GM12878 (cell line): ENCODE measurements at regions not wholly inside any gene's neighbourhood (a gene's known extent, or its start where the extent isn't known, plus 50 kb on each side); places are given as distances from the start of the nearest gene placed in this dataset.

Experiments used
- ATAC-seq: fragments of 200-7000 bp; cut with Tn5 transposase; 3 replicates; pipeline ENCODE4 v1.9.1; 2020; ENCODE audit warnings: mild to moderate bottlenecking, moderate library complexity
- BruUV-seq: library from RNA; stranded (reverse); fragments of 400-500 nt; replicated peaks from 2 replicates; lab custom pipeline; 2021; lab: Mats Ljungman, UMichigan
- CTCF ChIA-PET: fragments of 300-600 bp; sonication (Branson Sonifier 250); formaldehyde crosslinking; extraction: SDS; loops from one replicate; lab custom pipeline; 2021; ENCODE audit warnings: inconsistent platforms; lab: Yijun Ruan, JAX
- POLR2A ChIA-PET: fragments of 350-600 bp; formaldehyde crosslinking; extraction: SDS; loops from one replicate; lab custom pipeline; 2021; ENCODE audit warnings: inconsistent platforms; lab: Charles Lee
- RAD21 ChIA-PET: fragments of 300-600 bp; sonication (Branson Sonifier 250); formaldehyde crosslinking; loops from one replicate; lab custom pipeline; 2023; ENCODE audit warnings: antibody characterized with exemption; ENCODE audit not compliant: unreplicated experiment; lab: Charles Lee
- SMC1A ChIA-PET: fragments of 300-600 bp; sonication (Branson Sonifier 250); formaldehyde crosslinking; loops from one replicate; lab custom pipeline; 2023; ENCODE audit not compliant: unreplicated experiment, uncharacterized antibody; lab: Charles Lee
- DNase-seq: peaks from one replicate; pipeline ENCODE4 v3.0.0-alpha.2; 2011; ENCODE audit warnings: low read depth, low spot score
- FAIRE-seq: peaks from 3 replicates; lab custom pipeline; 2011; peaks lifted over from hg19 to GRCh38; lab: Jason Lieb, UNC
- H2AFZ ChIP-seq: 2 replicates; pipeline ENCODE4 v1.6.0; 2011; ENCODE audit warnings: low read depth, low read length, control low read depth; ENCODE audit not compliant: control insufficient read depth
- H3K27ac ChIP-seq: 2 replicates; pipeline ENCODE4 v1.5.1; 2011; ENCODE audit warnings: control low read depth; ENCODE audit not compliant: control insufficient read depth, insufficient read depth
- H3K27me3 ChIP-seq, 2 experiments: replicated peaks in 1 of 2; 2 replicates each; pipeline versions ENCODE4 v1.6.0 to v1.6.1; 2011; ENCODE audit warnings: low read length in 1 of 2; ENCODE audit not compliant: control insufficient read depth in 2 of 2, insufficient read depth in 2 of 2
- H3K36me3 ChIP-seq, 2 experiments: 2 replicates each; pipeline ENCODE4 v1.5.1; 2011; ENCODE audit warnings: low read length in 1 of 2; ENCODE audit not compliant: control insufficient read depth in 2 of 2, insufficient read depth in 2 of 2
- H3K4me1 ChIP-seq: 2 replicates; pipeline ENCODE4 v1.6.1; 2011; ENCODE audit warnings: mild to moderate bottlenecking, low read length, moderate library complexity, mixed read lengths; ENCODE audit not compliant: control insufficient read depth, insufficient read depth
- H3K4me2 ChIP-seq: 2 replicates; pipeline ENCODE4 v1.6.0; 2011; ENCODE audit warnings: control low read depth; ENCODE audit not compliant: control insufficient read depth, insufficient read depth
- H3K4me3 ChIP-seq: fragments of 200-600 bp; sonication (generic); 2 replicates; pipeline ENCODE4 v1.5.1; 2016
- H3K79me2 ChIP-seq: 2 replicates; pipeline ENCODE4 v1.6.0; 2011; ENCODE audit warnings: low read length; ENCODE audit not compliant: control insufficient read depth, insufficient read depth
- H3K9ac ChIP-seq: 2 replicates; pipeline ENCODE4 v1.8.0; 2011; ENCODE audit warnings: low read length, control low read depth, mixed read lengths; ENCODE audit not compliant: control insufficient read depth, insufficient read depth
- H3K9me3 ChIP-seq: replicated peaks from 3 replicates; pipeline ENCODE4 v1.5.1; 2011; ENCODE audit warnings: mild to moderate bottlenecking, low read length; ENCODE audit not compliant: control insufficient read depth, insufficient read depth
- H4K20me1 ChIP-seq: 2 replicates; pipeline ENCODE4 v1.6.0; 2011; ENCODE audit not compliant: control insufficient read depth, insufficient read depth
- BCL11A ChIP-seq: IDR thresholded peaks from 2 replicates; pipeline ENCODE4 v1.6.1; 2011; ENCODE audit warnings: low read depth, low read length
- CHD2 ChIP-seq: IDR thresholded peaks from 2 replicates; pipeline ENCODE4 v1.6.1; 2011; ENCODE audit warnings: low read depth, low read length, improper control_type of control experiment, borderline replicate concordance
- IKZF1 ChIP-seq: fragments of 450-650 bp; conservative IDR thresholded peaks from 2 replicates; pipeline ENCODE4 v1.6.1; 2017; ENCODE audit warnings: antibody characterized with exemption, mild to moderate bottlenecking
- KAT2A ChIP-seq: conservative IDR thresholded peaks from 2 replicates; pipeline ENCODE4 v1.6.1; 2011; ENCODE audit warnings: low read depth, low read length; ENCODE audit not compliant: control insufficient read depth
- KDM1A ChIP-seq: fragments of 200-600 bp; sonication (generic); IDR thresholded peaks from 2 replicates; pipeline ENCODE4 v1.6.1; 2016; ENCODE audit warnings: borderline replicate concordance
- MEF2A ChIP-seq: IDR thresholded peaks from 2 replicates; pipeline ENCODE4 v1.6.1; 2011; ENCODE audit warnings: low read depth, mild to moderate bottlenecking, low read length, moderate library complexity; ENCODE audit not compliant: insufficient read depth
- NFXL1 ChIP-seq: fragments of 450-650 bp; IDR thresholded peaks from 2 replicates; pipeline ENCODE4 v1.6.1; 2017; ENCODE audit warnings: antibody characterized with exemption, mild to moderate bottlenecking, borderline replicate concordance
- SPI1 ChIP-seq: IDR thresholded peaks from 2 replicates; pipeline ENCODE4 v1.6.1; 2011; ENCODE audit warnings: low read depth, mild to moderate bottlenecking, low read length, moderate library complexity, borderline replicate concordance; ENCODE audit not compliant: insufficient read depth
- WRNIP1 ChIP-seq: IDR thresholded peaks from 2 replicates; pipeline ENCODE4 v1.6.1; 2011; ENCODE audit warnings: low read depth, low read length, improper control_type of control experiment, borderline replicate concordance
- ZNF622 ChIP-seq: fragments of 450-650 bp; IDR thresholded peaks from 2 replicates; pipeline ENCODE4 v1.6.1; 2017; ENCODE audit warnings: mild to moderate bottlenecking, inconsistent platforms
- WGBS: methylation state at CpG from one replicate; pipeline ENCODE4 v1.1.6; 2016; ENCODE audit warnings: low lambda C conversion rate; ENCODE audit not compliant: insufficient replicate concordance, insufficient coverage; ENCODE audit errors: missing lambda C conversion rate; 5-methylcytosine and 5-hydroxymethylcytosine counted together
- in situ Hi-C: fragments of 300-500 bp; cut with MboI; formaldehyde crosslinking; loops from 9 replicates; pipeline ENCODE4 v1.14.3; 2018; ENCODE audit warnings: mixed read lengths
- intact Hi-C: fragments of 100-400 bp; cut with micrococcal nuclease; formaldehyde crosslinking; loops from one replicate; pipeline ENCODE4 v1.14.2; 2022; ENCODE audit not compliant: unreplicated experiment
- TF ChIP-seq, protein P1 (sequence below): fragments of 150-350 bp; IDR thresholded peaks from 2 replicates; pipeline ENCODE4 v1.6.1; 2014; ENCODE audit warnings: mild to moderate bottlenecking, low read depth, low read length
- TF ChIP-seq, protein P2 (sequence below): IDR thresholded peaks from 2 replicates; pipeline ENCODE4 v1.6.1; 2012; ENCODE audit warnings: low read depth, low read length, improper control_type of control experiment
- TF ChIP-seq, protein P3 (sequence below): IDR thresholded peaks from 2 replicates; pipeline ENCODE4 v1.6.1; 2011; ENCODE audit warnings: borderline replicate concordance, low read depth, mild to moderate bottlenecking, moderate library complexity, mixed read lengths, low read length; ENCODE audit not compliant: insufficient read depth; ENCODE audit errors: extremely low read length

DNA sequence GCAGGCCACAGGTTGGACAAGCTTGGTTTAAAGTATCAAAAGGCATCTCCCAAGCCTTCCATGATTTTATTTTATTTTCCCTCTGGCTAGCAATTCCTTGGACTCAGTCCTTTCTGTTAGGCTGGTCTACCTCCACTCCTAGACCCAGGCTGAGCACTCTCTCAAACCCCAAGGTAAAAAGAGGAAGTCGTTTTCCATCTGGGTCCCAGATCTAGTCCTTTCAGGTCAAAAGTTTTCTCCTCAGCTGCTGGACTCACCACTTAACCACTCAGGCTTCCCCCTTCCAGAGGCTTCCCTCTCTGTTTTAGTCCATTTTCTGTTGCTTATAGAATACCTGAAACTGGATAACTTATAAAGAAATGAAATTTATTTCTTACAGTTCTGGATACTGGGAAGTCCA, 252.3 kb upstream of the MKLN1 start:
- Histone ChIP-seq H4K20me1 (no peaks in the 10 kb centered on the region), H3K4me3 (no peak overlapping the region), H3K9me3 (no peaks in the 10 kb centered on the region), H2AFZ (no peak overlapping the region), H3K27ac (no peak overlapping the region), H3K4me1 (no peaks in the 10 kb centered on the region), H3K9ac (no peak overlapping the region), H3K79me2 (no peaks in the 10 kb centered on the region; the same call in none of the 2 replicates), H3K27me3 (no peaks in the 10 kb centered on the region), H3K4me2 (no peak overlapping the region), H3K36me3 (peaks cover 4 to 7% of the 10 kb centered on the region in 2 experiments)
- ATAC-seq (no peak), DNase-seq (no peak), FAIRE-seq (no peak)
- ChIA-PET SMC1A (interaction anchor here (0.7 to 1.4 kb wide), 2 partner anchors 12 to 17 kb away, joined by 3 read pairs; no protein-coding TSS in a partner anchor), RAD21 (no interaction called here), CTCF (interaction anchor here (0.9 to 1.3 kb wide), 3 partner anchors 178 to 349 kb away, joined by 3 to 5 read pairs (median 3); no protein-coding TSS in a partner anchor), POLR2A (interaction anchor here (1.6 kb wide), 1 partner anchor 48 kb away, joined by 6 read pairs; no protein-coding TSS in a partner anchor)
- in situ Hi-C loops, result no loop called here
- TF ChIP-seq, protein P1, sequence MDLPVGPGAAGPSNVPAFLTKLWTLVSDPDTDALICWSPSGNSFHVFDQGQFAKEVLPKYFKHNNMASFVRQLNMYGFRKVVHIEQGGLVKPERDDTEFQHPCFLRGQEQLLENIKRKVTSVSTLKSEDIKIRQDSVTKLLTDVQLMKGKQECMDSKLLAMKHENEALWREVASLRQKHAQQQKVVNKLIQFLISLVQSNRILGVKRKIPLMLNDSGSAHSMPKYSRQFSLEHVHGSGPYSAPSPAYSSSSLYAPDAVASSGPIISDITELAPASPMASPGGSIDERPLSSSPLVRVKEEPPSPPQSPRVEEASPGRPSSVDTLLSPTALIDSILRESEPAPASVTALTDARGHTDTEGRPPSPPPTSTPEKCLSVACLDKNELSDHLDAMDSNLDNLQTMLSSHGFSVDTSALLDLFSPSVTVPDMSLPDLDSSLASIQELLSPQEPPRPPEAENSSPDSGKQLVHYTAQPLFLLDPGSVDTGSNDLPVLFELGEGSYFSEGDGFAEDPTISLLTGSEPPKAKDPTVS, result no peak
- TF ChIP-seq MEF2A, result no peak
- TF ChIP-seq SPI1, result peak; percentile 66; the same call in 1 of the 2 replicates
- TF ChIP-seq KDM1A, result no peak
- 11% methylated on average over 1 of the region's 1 CpG for WGBS
- no TSS peak for BruUV-seq
- intact Hi-C loops, result no loop called here

DNA sequence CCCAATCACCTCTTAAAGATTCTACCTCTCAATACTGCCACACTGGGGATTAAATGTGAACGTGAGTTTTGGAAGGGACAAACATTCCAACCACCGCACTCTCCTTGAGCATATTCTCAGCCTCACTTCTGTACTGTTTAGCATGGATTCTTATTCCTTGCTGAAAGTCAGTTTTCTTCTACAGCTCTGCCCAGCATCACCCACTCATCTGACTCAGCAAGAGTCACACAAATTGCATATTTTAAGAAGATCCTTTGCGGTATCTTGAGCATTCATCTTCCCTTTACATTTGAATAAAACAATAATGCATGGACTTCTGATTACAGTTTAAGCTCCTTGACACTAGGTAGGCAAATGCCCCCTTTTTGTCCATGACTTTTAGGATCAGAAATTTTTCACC, 251.6 kb upstream of the MKLN1 start:
- Histone ChIP-seq H4K20me1 (no peaks in the 10 kb centered on the region), H3K36me3 (peaks cover 4 to 7% of the 10 kb centered on the region in 2 experiments), H3K79me2 (peaks cover 1% of the 10 kb centered on the region), H3K9me3 (no peaks in the 10 kb centered on the region), H3K4me3 (no peak overlapping the region), H3K27me3 (no peaks in the 10 kb centered on the region), H3K9ac (no peak overlapping the region), H2AFZ (no peak overlapping the region), H3K4me1 (no peaks in the 10 kb centered on the region), H3K4me2 (no peak overlapping the region), H3K27ac (no peak overlapping the region)
- ChIA-PET POLR2A (interaction anchor here (1.6 kb wide), 1 partner anchor 48 kb away, joined by 6 read pairs; no protein-coding TSS in a partner anchor), CTCF (interaction anchor here (0.6 to 1.3 kb wide), 2 partner anchors 11 to 179 kb away, joined by 3 to 4 read pairs; no protein-coding TSS in a partner anchor), SMC1A (interaction anchor here (0.7 to 0.8 kb wide), 2 partner anchors 14 to 16 kb away, joined by 3 read pairs; no protein-coding TSS in a partner anchor), RAD21 (no interaction called here)
- WGBS, result 94% methylated on average over 3 of the region's 3 CpGs
- no peak for ATAC-seq
- no TSS peak for BruUV-seq
- FAIRE-seq, result no peak
- no peak for DNase-seq
- in situ Hi-C loops, result no loop called here
- intact Hi-C loops, result no loop called here
- no peak for TF ChIP-seq ZNF622
- no peak for TF ChIP-seq CHD2
- TF ChIP-seq, protein P2, sequence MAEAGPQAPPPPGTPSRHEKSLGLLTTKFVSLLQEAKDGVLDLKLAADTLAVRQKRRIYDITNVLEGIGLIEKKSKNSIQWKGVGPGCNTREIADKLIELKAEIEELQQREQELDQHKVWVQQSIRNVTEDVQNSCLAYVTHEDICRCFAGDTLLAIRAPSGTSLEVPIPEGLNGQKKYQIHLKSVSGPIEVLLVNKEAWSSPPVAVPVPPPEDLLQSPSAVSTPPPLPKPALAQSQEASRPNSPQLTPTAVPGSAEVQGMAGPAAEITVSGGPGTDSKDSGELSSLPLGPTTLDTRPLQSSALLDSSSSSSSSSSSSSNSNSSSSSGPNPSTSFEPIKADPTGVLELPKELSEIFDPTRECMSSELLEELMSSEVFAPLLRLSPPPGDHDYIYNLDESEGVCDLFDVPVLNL, result no peak
- TF ChIP-seq IKZF1, result no peak
- no peak for TF ChIP-seq BCL11A
- no peak for TF ChIP-seq NFXL1
- TF ChIP-seq, protein P3, sequence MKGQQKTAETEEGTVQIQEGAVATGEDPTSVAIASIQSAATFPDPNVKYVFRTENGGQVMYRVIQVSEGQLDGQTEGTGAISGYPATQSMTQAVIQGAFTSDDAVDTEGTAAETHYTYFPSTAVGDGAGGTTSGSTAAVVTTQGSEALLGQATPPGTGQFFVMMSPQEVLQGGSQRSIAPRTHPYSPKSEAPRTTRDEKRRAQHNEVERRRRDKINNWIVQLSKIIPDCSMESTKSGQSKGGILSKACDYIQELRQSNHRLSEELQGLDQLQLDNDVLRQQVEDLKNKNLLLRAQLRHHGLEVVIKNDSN, result no peak
- TF ChIP-seq KAT2A, result no peak
- TF ChIP-seq WRNIP1, result no peak
